ENCODE measurements at regions not wholly inside any gene's neighbourhood (a gene's known extent, or its start where the extent isn't known, plus 50 kb on each side); places are given as distances from the start of the nearest gene placed in this dataset.
"Not testable (repeated sequence)": the region's sequence is repeated elsewhere in the genome, so short reads cannot be mapped to it uniquely, and the experiment has no call there.

GRCh38 chr5:148740966-148741742, 85.3 kb upstream of the ADRB2 start:
- FAIRE-seq: no peak
- peak; percentile 36 for DNase-seq (ENCODE audit: insufficient read length, low spot score)

DNA sequence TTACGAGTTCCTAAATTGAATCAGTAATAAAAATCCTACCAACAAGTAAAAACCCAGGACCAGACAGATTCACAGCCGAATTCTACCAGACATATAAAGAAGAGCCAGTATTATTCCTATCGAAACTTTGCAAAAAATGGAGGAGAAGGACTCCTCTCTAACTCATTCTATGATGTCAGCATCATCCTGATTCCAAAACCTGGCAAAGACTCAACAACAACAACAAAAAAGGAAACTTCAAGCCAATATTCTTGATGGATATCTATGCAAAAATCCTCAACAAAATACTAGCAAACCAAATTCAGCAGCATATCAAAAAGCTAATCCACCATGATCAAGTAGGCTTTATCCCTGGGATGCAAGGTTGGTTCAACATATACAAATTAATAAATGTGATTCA, 84.6 kb upstream of the ADRB2 start:
- DNase-seq (ENCODE audit: insufficient read length, low spot score); FAIRE-seq: not testable (repeated sequence)

GRCh38 chr5:148744380-148744779, 82.0 kb upstream of the ADRB2 start:
- DNase-seq (ENCODE audit: insufficient read length, low spot score): not testable (repeated sequence)

GRCh38 chr5:148746826-148747535, 79.4 kb upstream of the ADRB2 start:
- no peak for DNase-seq (ENCODE audit: insufficient read length, low spot score)
- FAIRE-seq: no peak

More at GRCh38 chr5:148744380-148744779, 82.0 kb upstream of the ADRB2 start:
- not testable (repeated sequence) for FAIRE-seq

- FAIRE-seq: no peak
Observed at GRCh38 chr5:148747536-148747906, 78.9 kb upstream of the ADRB2 start.

DNA sequence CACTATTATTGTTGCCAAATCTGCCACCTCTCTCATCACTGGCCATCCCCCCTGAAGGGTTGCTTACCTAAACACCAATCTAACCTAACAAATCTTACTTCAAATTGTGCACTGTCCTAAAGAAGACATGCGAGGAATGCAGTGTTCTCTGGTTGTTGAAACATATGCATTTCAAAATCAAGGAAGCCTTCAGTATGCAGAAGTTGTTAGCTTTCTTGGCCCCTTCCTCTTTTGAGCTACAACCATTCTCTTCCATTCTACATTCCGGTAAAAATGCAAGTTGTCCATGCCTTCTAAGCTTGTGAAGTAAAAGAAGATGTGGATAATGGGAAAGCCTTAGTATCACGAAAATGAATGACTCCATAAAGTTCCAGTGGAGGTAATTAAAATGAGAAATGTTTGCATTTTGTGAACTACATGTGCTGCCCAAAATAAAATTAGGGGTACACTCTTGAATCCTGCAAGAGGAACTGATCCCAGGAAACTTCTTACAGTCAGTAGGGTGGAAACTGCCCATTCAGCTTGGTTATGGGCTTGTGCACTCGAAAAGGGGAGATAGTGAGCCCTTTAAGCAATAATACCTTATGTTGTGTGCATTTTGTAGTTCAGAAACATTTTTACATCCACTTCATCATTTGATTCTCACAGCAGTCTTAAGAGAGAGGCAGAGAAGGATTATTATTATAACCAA, 77.6 kb upstream of the ADRB2 start:
- DNase-seq (ENCODE audit: insufficient read length, low spot score): no peak
- FAIRE-seq: no peak

More at GRCh38 chr5:148747536-148747906, 78.9 kb upstream of the ADRB2 start:
- no peak for DNase-seq (ENCODE audit: insufficient read length, low spot score)

- FAIRE-seq (no peak), DNase-seq (ENCODE audit: insufficient read length, low spot score) (no peak)
Observed at GRCh38 chr5:148750614-148751013, 75.8 kb upstream of the ADRB2 start.

DNA sequence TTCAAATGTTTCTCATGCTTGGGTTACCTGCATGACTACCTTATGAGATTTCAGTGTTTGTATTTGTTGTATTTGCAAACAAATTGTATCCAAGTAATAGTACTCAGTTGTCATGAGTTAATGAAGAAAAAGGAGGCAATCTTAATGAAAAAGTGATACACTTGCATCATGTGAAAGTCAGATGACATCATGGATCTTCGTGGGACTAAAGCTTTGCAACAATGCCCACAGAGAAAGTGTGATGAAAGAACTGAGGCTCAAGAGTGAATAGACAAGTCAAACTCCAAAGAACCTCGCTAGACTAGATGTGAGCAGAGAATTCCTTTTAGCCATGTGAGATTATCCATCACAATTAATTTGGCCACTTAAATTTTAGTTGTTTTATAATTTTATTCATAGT, 75.4 kb upstream of the ADRB2 start:
- DNase-seq (ENCODE audit: insufficient read length, low spot score) (no peak), FAIRE-seq (no peak)

- not testable (repeated sequence) for FAIRE-seq; DNase-seq (ENCODE audit: insufficient read length, low spot score)
Observed at GRCh38 chr5:148752375-148752774, 74.0 kb upstream of the ADRB2 start.

- no peak for DNase-seq (ENCODE audit: insufficient read length, low spot score)
- no peak for FAIRE-seq
Observed at GRCh38 chr5:148759101-148759500, 67.3 kb upstream of the ADRB2 start.

- DNase-seq (ENCODE audit: insufficient read length, low spot score) (no peak), FAIRE-seq (no peak)
Observed at GRCh38 chr5:148760945-148761638, 65.3 kb upstream of the ADRB2 start.

DNA sequence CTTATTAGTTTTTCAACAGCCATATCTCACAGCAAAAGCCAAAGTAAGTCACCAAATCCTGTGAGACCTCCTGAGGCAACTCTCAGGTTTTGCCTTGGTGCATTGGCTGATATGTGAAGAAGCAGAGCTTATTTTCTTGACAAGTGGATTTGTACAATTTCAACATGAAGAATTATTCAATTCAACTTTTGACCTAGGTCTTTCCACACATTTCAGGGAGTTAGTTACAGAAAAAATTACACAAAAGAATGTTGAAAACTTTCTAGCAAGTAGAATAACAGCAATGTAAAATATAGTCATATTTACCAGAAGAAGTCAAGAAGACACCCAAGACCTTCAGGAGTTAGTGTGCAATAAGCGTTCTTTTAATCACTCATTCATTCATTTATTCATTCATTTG, 62.4 kb upstream of the ADRB2 start:
- DNase-seq (ENCODE audit: insufficient read length, low spot score): no peak

DNA sequence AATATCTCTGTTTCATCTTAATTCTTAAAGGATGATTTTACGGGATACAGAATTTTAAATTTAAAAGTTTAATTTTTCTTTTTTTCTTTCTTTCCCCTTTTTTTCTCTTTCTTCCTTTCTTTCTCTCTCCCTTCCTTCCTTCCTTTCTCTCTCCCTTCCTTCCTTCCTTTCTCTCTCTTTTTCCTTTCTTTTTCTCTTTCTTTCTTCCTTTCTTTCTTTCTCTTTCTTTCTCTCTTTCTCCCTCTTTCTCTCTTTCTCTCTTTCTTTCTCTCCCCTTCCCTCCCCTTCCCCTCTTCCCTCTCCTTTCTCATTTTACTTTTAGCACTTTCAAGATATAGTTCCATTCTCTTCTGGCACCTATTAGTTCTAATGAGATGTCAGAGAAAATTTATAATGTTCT, 61.4 kb upstream of the ADRB2 start:
- DNase-seq (ENCODE audit: insufficient read length, low spot score) (no peak), FAIRE-seq (no peak)

More for the DNA sequence above, 62.4 kb upstream of the ADRB2 start:
- FAIRE-seq: no peak

- no peak for FAIRE-seq
Observed at GRCh38 chr5:148768806-148769415, 57.5 kb upstream of the ADRB2 start.

DNA sequence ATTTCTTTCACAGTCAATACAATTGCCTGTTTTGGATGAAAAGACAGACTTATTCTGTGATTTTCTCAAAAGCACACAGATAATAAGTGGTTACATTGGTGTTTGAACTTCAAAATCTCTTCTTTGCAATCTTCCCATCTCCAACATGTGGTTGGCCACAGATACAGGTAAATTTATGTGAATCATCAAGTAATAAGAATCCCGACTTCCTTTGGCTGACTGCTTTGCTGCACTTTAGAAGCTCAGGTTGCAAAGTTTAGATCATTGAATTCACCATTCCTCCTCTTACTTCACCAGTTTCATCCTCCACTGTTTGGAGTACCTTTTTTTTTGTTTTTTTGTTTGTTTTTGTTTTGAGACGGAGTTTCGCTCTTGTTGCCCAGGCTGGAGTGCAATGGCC, 56.5 kb upstream of the ADRB2 start:
- FAIRE-seq (no peak), DNase-seq (ENCODE audit: insufficient read length, low spot score) (no peak)

More at GRCh38 chr5:148768806-148769415, 57.5 kb upstream of the ADRB2 start:
- no peak for DNase-seq (ENCODE audit: insufficient read length, low spot score)

GRCh38 chr5:148774313-148774712, 52.1 kb upstream of the ADRB2 start:
- FAIRE-seq (no peak), DNase-seq (ENCODE audit: insufficient read length, low spot score) (no peak)

- DNase-seq (ENCODE audit: insufficient read length, low spot score) (no peak), FAIRE-seq (no peak)
Observed at GRCh38 chr5:148776261-148776660, 50.1 kb upstream of the ADRB2 start.
